NCI-H446 treated with DMSO at 0.1 percent for 48 hours (cell line): ENCODE measurements at regions not wholly inside any gene's neighbourhood (a gene's known extent, or its start where the extent isn't known, plus 50 kb on each side); places are given as distances from the start of the nearest gene placed in this dataset.
A peak's percentile ranks its signal among the peaks of the same experiment; 100 is the strongest.

ENCODE experiments used
- DNase-seq: peaks from one replicate; lab custom pipeline; 2025; lab: John Stamatoyannopoulos, UW

DNA sequence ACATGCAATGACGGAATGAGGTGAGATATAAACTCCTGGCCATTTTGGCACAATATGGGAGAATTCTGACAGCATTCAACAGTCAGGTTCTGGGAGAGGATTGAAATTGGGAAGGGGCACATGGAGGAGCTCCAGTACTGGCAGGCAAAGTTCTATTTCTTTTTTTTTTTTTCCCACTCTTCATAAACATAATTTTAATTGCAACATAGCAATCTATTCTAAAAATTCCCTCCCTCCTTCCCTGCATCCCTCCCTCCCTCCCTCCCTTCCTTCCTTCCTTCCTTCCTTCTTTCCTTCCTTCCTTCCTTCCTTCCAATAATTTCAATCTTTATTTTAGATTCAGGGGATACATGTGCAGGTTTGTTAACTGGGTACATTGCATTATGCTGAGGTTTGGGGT lies 93.2 kb downstream of the PTCSC3 start:
- DNase-seq, result no peak

GRCh38 chr14:36078080-36078479 lies 98.4 kb downstream of the PTCSC3 start:
- DNase-seq, result no peak

- no peak for DNase-seq
These were observed 100.3 kb downstream of the PTCSC3 start for GRCh38 chr14:36076197-36076596.

DNA sequence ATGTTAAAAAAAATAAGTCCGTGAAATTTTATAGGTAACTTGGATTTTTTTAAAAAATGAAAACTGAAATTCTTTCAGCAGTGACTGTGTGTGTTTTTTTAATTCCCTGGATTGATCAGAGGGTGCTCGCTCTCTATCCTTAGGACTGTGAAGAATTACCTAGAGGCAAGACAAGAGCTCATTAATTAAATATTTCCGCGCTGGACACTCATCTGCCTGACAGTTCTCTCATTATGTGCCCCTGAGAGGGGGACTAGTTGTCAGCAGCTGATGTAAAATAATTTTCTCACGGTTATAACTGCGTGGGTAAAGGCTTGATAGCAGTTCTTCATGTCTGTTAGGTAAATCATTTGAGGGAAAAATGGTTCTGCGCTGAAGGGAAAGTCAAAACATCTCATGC lies 101.3 kb downstream of the PTCSC3 start:
- no peak for DNase-seq

DNA sequence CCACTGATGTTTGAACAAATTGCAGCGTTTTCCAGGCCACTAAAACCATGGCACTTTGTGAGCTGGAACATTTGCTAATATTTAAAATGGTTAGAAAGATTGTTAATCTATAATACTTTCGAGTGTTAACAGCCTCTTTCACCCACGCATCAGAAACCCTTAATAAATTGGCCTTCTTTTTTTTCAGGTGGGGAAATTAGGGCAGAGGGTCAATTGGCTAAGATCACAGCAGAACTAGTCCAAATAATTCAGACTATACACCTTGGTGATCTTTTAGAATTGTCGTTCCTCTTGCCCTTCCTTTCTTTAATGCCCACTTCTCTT lies 105.8 kb downstream of the PTCSC3 start:
- no peak for DNase-seq

- peak; percentile 63 for DNase-seq
These were observed 106.3 kb downstream of the PTCSC3 start for GRCh38 chr14:36070031-36070719.

DNA sequence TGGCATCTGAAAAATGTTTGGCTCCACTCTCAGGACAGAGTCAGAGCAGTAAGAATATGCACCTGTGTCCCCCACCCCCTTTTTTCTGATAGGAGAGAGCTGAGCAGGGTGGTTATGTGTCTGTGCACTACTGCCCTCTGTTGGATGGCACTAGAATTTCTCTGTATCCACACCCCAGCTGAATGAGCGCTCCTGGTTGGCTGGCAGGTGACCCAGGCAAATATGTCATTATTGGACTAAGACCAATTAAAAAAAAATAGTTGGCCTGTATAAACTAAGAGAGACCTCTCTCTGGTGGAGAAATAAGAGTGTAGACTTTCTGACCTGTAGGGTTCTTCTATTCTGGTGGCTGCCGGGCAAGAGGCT lies 107.0 kb downstream of the PTCSC3 start:
- peak; percentile 82 for DNase-seq

DNA sequence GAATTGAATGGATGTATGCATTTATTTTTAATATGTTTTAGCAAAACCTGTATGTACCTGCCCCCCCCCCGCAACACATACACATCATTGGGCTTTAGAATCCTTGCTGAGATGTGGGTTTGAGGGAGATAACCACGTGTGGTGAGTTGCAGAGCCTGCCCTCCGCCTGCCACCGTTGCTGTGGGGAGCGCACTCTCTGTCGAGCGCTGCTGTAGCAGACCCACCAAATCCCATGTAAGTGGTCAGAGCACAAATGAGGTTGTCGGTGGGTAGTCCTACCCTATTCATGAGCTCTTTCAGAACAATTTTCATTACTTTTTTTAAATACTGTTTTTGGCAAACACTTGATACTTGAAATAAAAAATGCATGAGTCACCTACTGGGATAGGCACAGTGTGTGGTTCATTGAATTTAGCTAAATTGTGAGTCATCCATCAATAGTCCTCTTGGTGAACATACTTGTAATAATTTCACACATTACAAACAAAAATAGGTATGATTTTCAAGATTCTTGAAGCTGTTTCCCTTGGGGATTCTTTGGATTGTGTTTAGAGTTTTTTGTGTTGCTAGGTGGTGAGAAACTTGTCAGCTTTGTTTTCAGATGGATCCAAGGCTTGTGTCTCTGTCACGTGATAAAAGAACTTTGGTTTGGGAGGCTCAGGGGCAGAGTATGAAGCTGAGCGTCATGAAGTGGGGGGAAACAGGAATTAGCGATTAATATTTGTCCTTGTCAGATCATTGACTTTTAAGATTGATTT lies 107.6 kb downstream of the PTCSC3 start:
- DNase-seq, result peak; percentile 74

- no peak for DNase-seq
These were observed 108.9 kb downstream of the PTCSC3 start for GRCh38 chr14:36067428-36068187.

GRCh38 chr14:36066636-36067035 lies 109.9 kb downstream of the PTCSC3 start:
- no peak for DNase-seq

DNA sequence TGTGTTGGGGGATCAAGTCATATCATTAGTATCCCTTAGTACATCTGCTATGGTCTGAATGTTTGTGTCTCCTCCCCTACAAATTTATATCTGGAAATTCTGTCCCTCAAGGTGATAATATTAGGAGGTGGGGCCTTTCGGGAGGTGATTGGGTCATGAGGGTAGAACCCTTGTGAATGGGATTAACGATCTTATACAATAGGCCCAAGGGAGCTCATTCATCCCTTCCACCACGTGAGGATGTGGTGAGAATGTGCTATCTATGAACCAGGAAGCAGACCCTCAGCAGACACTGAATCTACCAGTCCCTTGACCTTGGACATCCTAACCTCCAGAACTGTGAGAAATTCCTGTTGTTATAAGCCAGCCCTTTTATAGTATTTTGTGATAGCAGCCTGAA lies 110.7 kb downstream of the PTCSC3 start:
- DNase-seq, result no peak

- DNase-seq, result no peak
These were observed 117.0 kb downstream of the PTCSC3 start for GRCh38 chr14:36059531-36059930.

- DNase-seq, result peak; percentile 34
These were observed 118.9 kb downstream of the PTCSC3 start for GRCh38 chr14:36057452-36058116.

DNA sequence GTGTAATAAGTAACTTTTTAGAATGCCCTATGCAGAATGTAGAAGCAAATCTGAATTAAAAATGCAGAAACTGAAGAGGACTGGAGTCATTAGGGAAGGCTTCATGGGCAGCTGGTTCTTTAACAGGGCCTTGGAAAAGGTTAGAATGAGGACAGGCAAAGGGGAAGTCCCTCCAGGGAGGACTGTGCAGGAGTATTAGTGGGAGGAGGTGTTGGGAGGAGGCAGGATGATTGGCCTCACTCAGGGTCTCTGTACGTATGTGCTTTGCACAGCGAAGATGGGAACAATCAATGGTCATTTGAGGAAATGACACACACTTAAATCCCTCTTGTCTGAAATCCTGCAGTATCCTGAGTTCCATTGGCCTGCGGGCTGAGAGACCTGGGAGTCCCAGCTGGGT lies 119.7 kb downstream of the PTCSC3 start:
- DNase-seq, result no peak

GRCh38 chr14:36055681-36056225 lies 120.8 kb downstream of the PTCSC3 start:
- DNase-seq, result no peak

- no peak for DNase-seq
These were observed 121.5 kb downstream of the PTCSC3 start for GRCh38 chr14:36055052-36055378.

DNA sequence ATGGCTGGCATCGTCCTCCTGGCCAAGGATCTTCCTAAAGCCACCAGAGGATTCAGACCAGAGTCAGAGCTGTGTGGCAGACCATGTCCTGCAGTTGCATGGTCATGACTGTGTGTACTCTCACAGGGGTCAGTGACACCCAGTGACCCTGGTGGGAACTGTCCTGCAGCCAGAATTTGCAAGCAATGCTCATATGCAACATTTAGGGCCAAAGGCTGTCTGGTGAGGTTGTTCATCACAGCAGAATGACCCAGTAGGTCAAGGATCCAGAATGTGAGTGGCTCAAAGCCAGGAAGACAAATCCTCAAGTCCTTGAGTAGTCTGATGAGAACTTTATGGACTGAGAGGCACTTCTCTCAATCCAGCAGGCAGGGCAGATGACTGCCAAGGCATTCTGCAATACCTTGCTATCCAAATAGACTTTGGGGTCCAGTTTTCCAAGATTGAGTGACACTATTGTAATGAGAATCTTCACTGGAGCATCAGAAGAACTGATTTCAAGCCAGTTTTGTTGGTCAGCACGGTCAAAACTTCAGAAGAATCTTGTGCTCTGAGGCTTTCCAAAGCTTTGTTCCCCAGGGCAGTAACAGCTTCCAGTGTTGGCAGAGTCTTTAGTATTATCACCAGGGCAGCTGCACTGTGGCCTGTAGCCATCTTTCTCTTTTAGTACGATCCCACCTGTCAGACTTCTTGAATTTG lies 122.0 kb downstream of the PTCSC3 start:
- no peak for DNase-seq

- no peak for DNase-seq
These were observed 123.8 kb downstream of the PTCSC3 start for GRCh38 chr14:36052681-36053080.

DNA sequence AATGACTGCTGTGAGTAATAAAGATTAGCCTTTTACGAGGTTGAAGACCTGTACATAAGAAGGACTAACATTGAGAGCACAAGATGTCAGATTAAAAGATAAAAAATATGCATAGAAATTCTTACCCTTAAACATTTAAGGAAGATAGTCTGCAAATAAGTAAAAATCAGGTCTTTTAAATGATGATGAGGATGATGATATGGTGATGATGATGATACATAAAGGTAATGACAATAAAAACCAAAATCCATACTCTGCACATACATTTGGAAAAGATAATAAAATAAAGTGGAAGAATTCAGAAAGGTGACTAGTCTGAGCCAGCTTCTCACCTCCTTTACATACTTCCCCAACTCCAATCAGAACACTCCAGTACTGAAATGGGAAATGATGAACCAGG lies 124.5 kb downstream of the PTCSC3 start:
- no peak for DNase-seq

DNA sequence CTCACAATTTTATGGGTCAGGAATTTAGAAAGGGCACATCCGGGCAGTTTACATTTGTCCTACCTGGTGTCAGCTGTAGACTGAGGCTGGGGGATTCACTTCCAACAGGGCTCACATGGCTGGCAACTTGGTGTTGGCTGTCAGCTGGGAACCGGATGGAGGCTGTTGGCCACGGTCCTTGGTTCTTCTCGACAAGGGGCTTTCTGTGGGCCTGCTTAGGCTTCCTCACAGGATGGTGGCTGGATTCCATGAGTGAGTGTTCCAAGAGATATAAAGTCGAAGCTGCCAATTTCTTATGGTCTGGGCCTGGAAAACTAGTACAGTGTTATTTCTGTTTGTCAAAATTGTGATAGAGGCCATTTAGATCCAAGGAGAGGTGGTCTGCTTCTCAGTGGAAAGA lies 127.9 kb downstream of the PTCSC3 start:
- no peak for DNase-seq

DNA sequence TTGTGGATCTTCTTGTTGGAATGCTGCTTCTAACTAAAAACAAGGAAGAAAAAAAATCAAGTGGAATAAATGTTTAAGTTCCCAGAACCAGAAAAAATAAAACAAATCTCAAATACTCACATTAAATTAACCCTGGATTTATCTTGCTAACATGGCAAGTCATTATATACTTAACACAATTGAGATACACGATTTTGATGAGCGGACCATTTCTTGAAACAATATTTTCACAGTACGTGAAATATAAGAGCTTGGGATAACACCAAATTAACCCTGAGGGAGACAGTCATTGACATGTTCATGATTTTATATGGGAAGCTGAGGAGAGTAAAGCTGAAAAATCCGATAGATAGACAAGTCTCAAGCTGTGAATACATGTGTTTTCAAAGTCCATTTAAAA lies 128.6 kb downstream of the PTCSC3 start:
- DNase-seq, result no peak

DNA sequence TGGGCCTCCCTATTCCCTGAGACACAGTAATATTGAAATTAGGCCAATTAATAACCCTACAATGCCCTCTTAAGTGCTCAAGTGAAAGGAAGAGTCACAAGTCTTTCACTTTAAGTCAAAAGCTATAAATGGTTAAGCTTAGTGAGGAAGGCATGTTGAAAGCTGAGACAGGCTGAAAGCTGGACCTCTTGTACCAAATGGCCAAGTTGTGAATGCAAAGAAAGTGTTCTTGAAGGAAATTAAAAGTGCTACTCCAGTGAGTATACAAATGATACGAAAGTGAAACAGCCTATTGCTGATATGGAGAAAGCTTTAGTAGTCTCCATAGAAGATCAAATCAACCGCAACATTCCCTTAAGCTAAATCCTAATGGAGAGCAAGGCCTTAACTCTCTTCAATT lies 140.8 kb downstream of the PTCSC3 start:
- no peak for DNase-seq
